Left hindlimb (tissue), 1 donor: ENCODE measurements at regions not wholly inside any gene's neighbourhood (a gene's known extent, or its start where the extent isn't known, plus 50 kb on each side); places are given as distances from the start of the nearest gene placed in this dataset.
"Not testable (repeated sequence)": the region's sequence is repeated elsewhere in the genome, so short reads cannot be mapped to it uniquely, and the experiment has no call there.

ENCODE experiments used
- DNase-seq: peaks from one replicate; pipeline ENCODE4 v3.0.0-alpha.2; 2018

DNA sequence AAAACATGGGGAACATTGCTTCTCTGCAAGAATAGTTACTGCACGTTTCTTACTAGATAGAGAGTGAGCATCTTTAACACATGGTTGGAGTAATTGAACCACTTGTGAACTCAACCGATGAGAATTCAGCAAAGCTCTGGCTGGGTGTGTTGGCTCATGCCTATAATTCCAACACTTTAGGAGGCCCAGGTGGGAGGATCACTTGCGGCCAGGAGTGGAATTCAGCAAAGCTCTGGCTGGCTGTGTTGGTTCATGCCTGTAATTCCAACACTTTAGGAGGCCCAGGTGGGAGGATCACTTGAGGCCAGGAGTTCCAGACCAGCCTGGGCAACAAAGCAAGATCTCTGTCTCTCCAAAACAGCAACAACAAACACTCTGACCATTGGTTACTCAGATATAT is 865.9 kb downstream of the KCNJ2 start:
- DNase-seq, result no peak

DNA sequence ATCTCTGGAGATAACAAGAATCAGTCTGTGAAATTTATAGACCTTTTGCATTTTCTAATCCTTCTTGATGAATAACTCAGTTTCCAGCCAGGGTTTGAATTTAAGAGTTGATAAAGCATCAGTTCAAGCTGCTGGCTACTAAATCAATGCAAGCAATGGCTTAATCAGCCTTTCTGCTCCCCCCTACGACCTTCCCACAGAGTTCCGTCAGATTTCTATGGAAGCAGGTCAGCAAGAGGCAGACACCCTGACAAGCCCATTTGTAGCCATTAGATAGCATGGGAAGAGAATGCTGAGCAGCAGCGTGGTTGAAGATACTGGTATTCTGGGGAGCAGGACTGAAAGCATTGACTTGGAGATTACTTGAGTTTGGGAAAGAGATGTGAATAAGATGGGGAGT is 868.1 kb downstream of the KCNJ2 start:
- DNase-seq, result no peak

DNA sequence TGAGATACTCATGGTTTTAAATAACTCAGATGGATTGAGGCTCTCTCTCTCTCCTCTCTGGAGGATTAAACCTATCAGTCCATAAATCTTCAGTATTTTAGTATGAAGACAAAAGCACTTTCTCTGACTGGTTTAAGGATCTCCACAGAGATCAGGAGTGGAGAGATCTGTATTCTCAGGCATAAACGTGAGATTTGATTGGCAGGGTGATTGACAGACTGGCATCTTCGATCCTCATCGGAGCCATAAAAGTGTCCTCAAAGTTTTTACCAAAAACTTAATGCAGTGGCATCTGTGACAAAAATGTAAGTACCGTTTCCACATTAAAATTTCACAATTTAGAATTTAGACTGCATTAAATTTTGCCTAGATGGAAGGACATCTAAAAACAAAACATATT is 870.1 kb downstream of the KCNJ2 start:
- no peak for DNase-seq

DNA sequence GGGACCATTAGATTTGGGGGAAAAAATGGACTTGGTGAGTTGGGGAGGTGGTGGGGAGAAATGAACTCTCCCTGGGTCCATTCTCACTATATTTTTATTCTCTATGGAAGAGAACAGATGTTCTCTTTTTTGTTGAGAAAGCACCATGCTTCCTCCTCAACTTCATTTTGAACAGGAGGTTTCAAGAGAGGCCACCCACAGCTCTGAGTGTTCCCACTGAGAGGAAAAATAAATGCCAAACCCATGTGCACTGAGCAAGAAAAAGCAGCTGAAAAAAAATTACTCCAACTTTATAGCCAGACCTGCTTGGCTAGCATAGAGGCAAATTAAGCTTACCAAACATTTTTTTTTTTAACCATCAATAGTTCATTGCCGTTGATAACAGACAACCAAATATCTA is 883.6 kb downstream of the KCNJ2 start:
- DNase-seq, result no peak

DNA sequence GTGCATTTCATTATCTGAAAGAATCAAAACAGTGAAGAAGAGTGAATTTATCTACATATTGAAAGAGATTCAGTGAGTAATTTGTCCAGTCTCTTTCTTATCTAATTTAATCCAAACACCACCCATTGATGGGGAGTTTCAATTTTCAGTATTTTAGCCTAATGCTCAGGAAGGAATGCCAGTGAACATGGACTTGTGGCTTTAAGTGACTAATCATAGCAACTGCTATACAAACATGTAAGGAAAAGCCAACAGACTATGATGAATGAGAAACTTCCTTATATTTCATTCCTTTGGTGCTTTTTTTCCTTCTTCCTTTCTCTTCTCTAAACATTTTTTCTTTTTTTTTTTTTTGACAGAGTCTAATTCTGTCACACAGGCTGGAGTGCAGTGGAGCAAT is 885.8 kb downstream of the KCNJ2 start:
- DNase-seq, result no peak

DNA sequence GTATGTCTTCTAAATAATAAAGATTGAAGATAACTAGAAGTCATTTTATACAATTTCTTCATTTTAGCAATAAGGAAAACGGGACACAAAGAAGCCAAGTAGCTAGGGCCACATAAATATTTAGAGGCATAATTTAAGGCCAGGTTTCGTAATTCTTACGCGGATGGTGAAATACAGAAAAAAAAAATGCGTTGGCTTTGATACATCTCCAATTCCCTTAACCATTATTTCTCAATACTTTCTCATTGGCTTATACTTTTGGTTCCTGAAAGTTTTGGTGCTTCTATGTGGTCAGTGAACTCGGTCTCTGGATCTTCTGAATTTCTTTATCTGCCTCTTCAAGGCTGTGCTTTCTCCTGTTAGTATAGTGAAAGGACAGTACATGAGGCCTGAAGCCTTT is 888.1 kb downstream of the KCNJ2 start:
- DNase-seq, result no peak

DNA sequence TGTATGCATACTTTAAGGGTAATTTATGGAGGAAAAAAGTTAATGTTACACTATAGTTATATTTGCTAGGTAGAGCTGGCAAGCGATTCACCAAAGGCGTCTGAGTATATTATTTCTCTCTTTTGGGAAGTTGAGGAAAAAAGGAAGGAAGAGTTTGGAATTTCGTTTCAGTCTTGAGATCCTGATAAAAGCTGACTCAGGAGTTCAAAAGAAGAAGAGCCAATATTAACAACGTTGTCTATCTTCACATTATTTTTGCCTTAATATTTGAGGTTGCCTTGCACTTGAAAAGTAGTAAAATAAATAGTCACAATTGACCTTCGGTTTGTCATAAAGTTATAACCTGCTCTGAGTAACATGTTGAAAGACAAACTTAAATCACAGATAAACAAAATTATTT is 888.6 kb downstream of the KCNJ2 start:
- no peak for DNase-seq

DNA sequence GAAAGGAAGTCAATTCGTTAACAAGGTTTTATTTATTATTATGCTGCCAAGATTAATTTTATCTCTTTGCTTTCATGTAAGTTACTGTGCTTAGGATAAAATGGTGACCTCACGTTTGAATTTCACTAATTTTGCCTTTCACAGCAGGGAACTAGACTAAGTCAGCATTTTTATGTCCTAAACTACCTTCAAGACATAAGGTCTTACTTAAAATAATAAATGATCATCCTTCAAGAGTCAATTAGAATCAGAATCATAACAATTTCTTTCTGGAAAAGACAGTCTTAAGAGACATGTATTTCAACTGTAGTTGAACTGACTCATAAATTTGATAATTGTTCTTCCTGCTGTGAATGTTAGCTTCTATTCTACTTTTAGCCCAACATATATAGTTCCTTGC is 893.8 kb downstream of the KCNJ2 start:
- no peak for DNase-seq

DNA sequence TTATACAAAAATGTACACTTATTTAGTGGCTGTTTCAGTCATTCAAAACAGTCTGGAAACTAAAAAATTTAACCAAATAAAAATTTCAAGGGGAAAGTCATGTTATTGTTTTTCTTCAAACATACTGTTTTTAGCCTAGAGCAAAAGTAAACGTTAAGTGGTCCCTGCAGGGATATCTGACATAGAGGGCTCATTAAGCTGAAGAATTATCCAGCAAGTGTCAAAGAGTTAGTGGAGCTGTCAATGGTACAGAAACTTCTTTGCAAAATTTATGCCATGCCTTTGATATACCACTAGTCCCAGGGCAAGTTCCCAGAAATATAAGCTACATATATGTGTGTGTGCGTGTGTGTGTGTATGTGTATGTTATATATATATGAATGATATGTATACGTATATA is 894.2 kb downstream of the KCNJ2 start:
- DNase-seq, result no peak

DNA sequence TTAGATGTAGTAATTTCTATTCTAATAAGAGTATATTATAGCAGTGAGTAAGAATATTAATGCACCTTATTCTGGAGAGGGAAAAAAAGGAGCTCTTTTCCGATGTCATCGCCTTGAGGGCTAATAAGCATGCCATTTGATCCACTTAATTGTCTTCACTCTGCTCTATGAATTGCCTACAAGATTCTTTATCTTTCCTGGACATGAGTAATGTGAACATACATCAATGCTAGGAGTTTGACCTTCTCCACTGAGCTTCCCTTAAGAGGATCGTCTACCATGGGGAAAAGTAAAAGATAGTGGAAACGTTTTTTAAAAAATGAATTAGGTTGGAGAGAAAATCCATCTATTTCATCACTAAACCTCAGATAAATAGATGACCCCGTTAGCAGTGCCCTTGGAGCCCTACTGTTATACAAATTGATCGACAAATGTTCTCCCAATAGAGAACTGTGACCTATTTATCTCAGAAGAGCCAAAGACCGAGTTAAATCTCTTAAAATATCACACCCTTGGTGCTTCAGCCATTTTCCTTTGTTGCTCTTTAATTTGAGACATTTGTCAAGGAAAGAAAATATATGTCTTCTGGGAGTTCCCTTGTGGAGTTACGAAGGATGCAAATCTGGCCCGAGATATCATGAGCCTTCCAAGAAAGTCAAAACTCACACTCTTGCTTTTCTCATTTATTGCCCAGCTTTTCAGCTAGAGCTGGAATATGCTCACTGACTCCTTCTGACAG is 898.5 kb downstream of the KCNJ2 start:
- DNase-seq, result no peak

DNA sequence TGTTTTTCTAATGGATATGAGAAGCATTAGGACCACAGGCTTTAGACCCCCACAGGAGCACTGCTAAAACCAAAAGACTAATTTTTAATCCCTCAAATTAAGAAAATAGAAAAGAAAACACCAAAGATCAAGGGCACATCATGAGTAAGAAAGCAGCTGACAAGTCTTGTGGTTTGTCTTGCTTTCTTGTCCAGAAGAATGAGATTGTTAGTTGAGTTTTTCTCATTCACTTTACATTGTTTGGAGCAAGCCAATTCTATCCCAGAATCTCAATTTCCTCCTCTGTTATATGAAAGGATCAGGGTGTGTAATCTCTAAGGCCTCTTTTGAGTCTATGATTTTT is 899.0 kb downstream of the KCNJ2 start:
- DNase-seq, result no peak

DNA sequence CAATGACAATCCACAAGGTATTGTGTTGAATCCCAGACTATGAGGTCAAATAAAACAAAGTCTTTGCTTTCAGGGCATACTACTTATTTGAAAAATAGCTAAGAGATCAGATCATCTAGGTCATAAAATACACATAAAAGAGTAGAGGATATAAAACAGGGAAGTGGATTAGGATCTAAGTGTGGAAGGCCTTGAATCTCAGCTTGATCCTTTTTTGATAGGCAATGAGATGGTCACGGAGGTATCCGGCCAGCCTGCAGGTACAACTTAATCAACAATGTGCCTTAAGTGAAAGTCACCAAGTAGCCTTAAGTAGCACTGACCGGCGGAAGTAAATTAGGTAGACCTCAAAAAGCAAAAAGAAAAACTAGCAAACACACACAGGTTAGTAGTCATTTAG is 901.7 kb downstream of the KCNJ2 start:
- DNase-seq, result no peak

DNA sequence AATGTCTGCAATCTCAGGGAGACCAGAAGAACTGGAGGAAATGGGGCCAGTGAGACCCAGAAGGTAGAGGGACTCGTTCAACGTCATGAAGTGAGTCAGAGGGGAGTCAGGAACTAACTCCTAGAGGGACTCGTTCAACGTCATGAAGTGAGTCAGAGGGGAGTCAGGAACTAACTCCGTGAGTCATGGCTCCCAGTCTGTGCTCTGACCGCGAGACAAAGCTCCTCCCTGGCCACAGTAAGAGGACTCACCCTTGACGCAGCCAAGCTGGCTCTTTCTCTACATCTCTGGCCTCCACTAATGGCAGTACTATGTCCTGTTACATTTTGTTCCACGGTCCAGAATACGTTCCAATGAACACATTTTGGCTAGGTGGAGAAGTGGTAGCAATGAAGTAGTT is 902.5 kb downstream of the KCNJ2 start:
- DNase-seq, result no peak

DNA sequence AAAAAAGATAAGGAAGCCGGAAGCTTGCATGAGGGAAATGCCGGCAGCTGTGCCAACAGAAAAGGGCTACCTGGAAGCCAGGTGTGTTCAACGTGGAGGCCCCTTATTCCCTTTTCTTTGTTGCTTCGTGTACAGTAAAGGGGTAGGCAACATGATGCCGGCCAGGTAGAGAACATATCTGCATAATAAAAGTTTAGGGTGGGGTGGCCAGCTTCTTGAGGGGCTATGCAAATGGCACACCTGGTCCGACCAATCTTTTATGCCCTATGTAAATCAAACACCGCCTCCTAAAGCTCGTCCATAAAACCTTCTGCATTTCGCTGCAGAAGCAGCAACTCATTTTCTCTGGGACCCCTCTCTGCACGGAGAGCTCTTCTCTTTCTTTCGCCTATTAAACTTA is 911.6 kb downstream of the KCNJ2 start:
- DNase-seq, result no peak

DNA sequence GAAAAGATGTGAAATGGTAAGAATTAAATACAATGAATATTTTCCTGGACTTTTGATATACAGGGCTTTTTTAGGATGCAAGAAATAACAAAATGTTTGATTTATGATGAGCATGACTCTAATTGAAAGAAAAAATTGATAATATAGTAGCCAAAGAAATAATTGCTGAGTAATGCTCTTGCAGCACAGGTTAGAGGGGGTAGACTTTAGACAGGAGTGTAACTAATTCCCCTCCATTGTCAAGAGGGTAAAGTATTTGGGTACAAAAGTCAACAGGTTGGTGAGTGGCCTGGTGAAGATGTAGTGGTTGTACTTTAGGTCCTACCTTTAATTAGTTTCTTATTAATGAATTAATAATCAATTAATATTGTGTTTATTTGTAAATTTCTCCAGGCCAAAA is 912.3 kb downstream of the KCNJ2 start:
- DNase-seq, result no peak

DNA sequence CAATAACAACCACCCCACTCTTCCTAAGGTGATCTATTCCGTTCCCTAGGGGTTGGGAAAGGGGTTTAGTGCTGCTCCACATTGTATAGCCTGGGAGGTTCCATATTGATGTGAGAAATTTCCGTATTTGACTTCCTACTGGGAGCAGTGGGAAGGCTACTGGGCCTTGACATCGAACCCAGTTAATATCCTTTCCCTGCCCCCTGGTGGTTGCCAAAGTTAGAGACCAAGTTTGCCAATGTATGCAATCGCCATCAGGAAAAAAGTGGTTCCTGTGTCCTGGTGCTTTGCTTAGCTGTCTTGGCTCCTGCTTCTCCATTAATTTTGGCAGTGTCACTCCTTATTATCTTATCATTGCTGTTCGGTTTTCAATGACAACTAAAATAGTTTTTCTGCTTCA is 914.9 kb downstream of the KCNJ2 start:
- DNase-seq, result no peak

DNA sequence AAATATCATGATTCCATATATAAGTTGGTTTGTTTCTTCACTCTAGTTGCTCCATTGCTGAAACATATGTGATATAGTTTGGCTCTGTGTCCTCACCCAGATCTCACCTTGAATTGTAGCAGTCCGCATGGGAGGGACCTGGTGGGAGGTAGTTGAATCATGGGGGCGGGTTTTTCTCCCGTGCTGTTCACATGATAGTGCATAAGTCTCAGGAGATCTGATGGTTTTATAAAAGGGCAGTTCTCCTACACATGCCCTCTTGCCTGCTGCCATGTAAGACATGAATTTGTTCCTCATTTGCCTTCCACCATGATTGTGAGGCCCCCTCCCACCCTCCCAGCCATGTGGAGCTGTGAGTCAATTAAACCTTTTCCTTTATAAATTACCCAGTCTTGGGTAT is 915.5 kb downstream of the KCNJ2 start:
- no peak for DNase-seq

DNA sequence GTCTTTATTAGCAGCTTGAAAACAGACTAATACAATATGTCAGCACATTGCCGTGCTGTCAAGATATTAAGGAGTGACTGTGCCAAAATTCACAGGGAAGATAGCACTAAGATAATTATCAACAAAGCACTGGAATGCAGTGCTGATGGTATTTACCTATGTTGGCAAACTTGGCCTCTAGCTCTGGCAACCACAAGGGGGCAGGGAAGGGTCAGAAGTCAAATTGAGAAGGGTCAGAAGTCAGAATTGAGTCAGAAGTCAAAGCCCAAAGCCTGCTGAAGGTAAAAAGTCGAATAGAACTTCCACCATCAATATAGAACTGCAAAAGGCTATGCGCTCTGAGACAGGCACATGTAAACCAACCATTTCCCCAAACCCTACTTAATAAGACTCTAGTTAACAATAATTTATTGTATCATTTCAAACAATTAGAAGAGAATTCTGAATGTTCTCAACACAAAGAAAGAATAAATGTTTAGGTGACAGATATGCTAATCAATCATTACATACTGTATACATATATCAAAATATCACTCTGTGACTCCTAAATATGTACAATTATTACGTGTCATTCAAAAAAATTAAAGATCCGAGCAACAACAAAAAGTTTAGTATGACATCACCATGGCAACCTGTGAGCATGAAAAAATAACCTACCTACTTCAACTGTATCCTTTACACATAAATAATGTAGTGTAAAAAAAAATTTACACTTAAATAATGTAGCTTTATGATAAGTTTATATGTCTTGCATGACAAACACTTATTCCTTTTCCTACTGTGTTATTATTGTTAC is 916.1 kb downstream of the KCNJ2 start:
- DNase-seq, result no peak

DNA sequence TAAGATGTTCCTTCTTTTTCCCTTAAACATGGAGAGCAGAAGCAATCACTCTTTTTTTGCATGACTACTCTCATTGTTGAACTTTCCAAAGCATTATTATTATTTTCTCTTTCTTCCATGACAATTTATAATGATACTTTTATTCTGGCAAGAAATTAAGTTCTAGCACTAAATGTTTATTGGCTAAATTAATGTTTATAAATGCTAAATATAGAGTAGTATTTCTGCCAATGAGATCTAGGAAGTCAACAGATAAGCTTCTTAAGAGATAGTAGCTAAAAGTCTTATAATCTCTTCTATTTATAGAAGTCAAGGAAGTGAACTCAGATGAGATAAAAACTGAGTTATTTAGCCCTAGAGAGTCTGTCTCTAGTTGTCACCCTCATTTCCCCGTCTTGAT is 920.1 kb downstream of the KCNJ2 start:
- DNase-seq, result no peak

DNA sequence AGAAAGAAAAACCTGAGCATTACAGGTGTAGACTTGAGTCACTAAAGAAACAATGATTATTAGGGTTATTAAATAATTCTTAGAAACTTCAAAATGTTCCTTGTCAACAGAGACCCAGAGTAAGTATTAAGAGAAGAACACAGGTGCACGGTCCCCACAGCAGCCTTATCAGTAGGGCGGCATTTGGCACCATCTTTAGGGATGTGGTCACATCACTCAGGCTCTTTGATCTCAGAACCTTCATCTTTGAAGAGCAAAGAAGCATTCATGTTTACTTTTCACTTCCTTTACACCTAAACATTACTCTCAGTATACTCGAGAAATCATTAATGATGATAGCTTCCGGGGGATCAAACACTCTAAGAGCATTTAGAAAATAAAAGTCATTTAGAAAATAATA is 928.7 kb downstream of the KCNJ2 start:
- no peak for DNase-seq

DNA sequence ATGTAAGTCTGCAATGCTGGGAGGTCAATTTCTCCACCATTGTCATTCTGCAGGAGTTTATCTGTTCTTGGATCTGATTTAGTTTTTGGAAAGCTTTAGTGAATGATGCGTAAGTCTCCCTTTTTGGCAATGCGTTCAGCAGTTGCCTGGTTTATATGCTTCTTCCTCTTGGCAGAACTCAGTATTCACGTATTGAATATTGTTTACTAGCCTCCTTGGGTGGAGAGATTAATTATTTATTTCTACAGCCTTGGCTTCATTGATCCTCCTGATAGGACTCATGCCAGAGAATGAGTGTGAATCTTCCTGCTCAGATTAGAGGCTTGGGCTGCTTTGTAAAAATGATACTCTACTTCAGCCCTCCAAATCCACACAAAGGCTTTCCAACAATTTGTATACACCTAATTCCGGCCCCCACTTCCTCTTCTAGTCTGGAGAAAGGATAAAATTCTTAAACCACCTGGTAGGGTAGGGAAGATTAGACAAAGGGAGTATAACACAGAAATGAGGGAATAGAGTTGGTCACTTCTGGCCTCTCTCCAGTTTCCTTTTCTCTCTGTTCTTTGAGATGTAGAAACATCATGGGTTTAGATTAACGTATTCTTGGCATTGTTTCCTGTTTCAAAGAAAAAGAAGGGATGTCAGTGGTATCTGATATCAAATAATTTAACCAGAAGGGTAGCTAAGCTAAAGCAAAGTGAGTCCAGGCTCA is 929.8 kb downstream of the KCNJ2 start:
- no peak for DNase-seq

DNA sequence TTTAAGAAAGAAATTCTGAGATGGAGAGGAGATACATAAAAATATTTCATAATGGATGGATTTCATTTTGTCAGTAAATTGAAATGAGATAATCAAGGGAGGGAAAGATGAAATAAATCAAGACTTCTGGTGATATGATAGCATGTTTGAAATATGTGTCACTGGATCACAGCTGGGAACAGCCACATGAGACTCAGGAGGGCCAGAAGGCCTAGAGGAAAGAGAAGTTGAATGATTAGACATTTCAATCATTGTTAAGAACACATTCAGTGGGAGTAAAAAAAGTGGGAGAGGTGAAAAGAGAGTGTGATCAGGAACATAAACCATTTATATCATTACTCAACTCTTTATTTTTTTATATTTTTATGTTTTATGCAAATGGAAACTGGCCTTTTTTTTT is 933.4 kb downstream of the KCNJ2 start:
- no peak for DNase-seq

DNA sequence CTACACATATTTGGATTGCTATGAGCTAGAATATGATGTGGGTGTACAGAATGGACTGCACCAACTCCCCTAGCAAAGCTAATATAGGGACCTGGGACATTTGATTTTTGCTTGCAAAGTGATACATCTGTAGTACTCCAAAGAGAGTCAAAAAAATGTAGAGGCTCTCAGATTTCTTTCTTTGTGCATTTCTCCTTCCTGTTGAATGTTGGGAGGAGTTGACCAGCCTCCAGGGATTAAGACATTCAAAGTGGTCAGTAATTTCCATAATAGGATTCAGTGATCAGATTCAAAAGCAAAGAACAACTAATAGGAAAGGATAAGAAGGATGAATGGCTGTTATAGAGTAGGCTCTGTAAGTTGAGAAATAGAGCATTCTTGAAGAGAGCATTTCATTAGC is 934.9 kb downstream of the KCNJ2 start:
- DNase-seq, result no peak

DNA sequence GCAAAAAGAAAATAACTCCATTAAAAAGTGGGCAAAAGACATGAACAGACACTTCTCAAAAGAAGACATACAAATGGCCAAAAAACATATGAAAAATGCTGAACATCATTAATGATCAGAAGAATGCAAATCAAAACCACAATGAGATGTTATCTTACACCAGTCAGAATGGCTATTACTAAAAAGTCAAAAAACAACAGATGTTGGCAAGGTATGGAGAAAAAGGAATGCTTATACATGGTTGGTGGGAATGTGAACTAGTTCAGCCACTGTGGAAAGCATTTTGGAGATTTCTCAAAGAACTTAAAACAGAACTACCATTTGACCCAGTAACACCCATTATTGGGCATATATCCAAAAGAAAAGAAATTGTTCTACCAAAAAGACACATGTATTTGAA is 936.7 kb downstream of the KCNJ2 start:
- not testable (repeated sequence) for DNase-seq
